IMR-90 (cell line): ENCODE measurements at regions not wholly inside any gene's neighbourhood (a gene's known extent, or its start where the extent isn't known, plus 50 kb on each side); places are given as distances from the start of the nearest gene placed in this dataset.

Source experiments
- ATAC-seq: fragments of 200-7000 bp; cut with Tn5 transposase; 2 replicates; pipeline ENCODE4 v1.9.1; 2020; ENCODE audit warnings: low read depth, mild to moderate bottlenecking, moderate library complexity
- BruUV-seq: library from RNA; stranded (reverse); fragments of 400-500 nt; replicated peaks from 2 replicates; lab custom pipeline; 2021; lab: Mats Ljungman, UMichigan
- CTCF ChIA-PET: fragments of 300-600 bp; formaldehyde crosslinking; extraction: SDS; loops from one replicate; lab custom pipeline; 2021; ENCODE audit warnings: antibody characterized with exemption; lab: Yijun Ruan, JAX
- POLR2A ChIA-PET: fragments of 300-600 bp; sonication (Branson Sonifier 250); formaldehyde crosslinking; loops from one replicate; lab custom pipeline; 2022; ENCODE audit warnings: antibody characterized with exemption; ENCODE audit not compliant: unreplicated experiment; lab: Charles Lee
- DNase-seq: peaks from one replicate; pipeline ENCODE4 v3.0.0; 2013
- H2AFZ ChIP-seq: replicated peaks from 2 replicates; pipeline ENCODE3; 2013; ENCODE audit warnings: low read length, mild to moderate bottlenecking; ENCODE audit not compliant: poor library complexity
- H2AK5ac ChIP-seq: 2 replicates; pipeline ENCODE4 v1.6.1; 2013; ENCODE audit warnings: low read depth, low read length, inconsistent platforms
- H2AK9ac ChIP-seq: replicated peaks from 2 replicates; pipeline ENCODE3; 2013; ENCODE audit warnings: mild to moderate bottlenecking, low read depth, low read length, moderate library complexity; ENCODE audit not compliant: poor library complexity
- H2BK120ac ChIP-seq: 2 replicates; pipeline ENCODE4 v1.6.1; 2013; ENCODE audit warnings: low read depth, low read length, inconsistent platforms
- H2BK15ac ChIP-seq: 3 replicates; pipeline ENCODE4 v1.6.1; 2013; ENCODE audit warnings: low read depth, low read length, inconsistent platforms
- H2BK20ac ChIP-seq: 2 replicates; pipeline ENCODE4 v1.6.1; 2013; ENCODE audit warnings: low read depth, mild to moderate bottlenecking, inconsistent platforms, low read length, moderate library complexity
- H2BK5ac ChIP-seq: 2 replicates; pipeline ENCODE4 v1.6.1; 2013; ENCODE audit warnings: mild to moderate bottlenecking, low read depth, low read length, inconsistent platforms; ENCODE audit not compliant: poor library complexity, severe bottlenecking
- H3K14ac ChIP-seq: replicated peaks from 2 replicates; pipeline ENCODE4 v1.6.1; 2013; ENCODE audit warnings: low read depth, low read length, inconsistent platforms
- H3K18ac ChIP-seq: 2 replicates; pipeline ENCODE4 v1.6.1; 2013; ENCODE audit warnings: low read depth, low read length, control low read depth
- H3K23ac ChIP-seq: 2 replicates; pipeline ENCODE4 v1.6.1; 2013; ENCODE audit warnings: low read depth, low read length, inconsistent platforms
- H3K27ac ChIP-seq: 2 replicates; pipeline ENCODE4 v1.5.1; 2013; ENCODE audit warnings: mild to moderate bottlenecking, control low read depth, low read length; ENCODE audit not compliant: insufficient read depth
- H3K27me3 ChIP-seq: 2 replicates; pipeline ENCODE4 v1.6.1; 2013; ENCODE audit warnings: low read length; ENCODE audit not compliant: control insufficient read depth, insufficient read depth
- H3K36me3 ChIP-seq: 2 replicates; pipeline ENCODE4 v1.6.1; 2013; ENCODE audit warnings: low read length, mixed read lengths; ENCODE audit not compliant: control insufficient read depth, insufficient read depth
- H3K4ac ChIP-seq: 2 replicates; pipeline ENCODE4 v1.6.1; 2013; ENCODE audit warnings: low read depth, low read length, inconsistent platforms
- H3K4me1 ChIP-seq: 2 replicates; pipeline ENCODE4 v1.6.1; 2013; ENCODE audit warnings: low read length, mixed read lengths; ENCODE audit not compliant: control insufficient read depth, insufficient read depth
- H3K4me2 ChIP-seq: 2 replicates; pipeline ENCODE4 v1.6.1; 2013; ENCODE audit warnings: low read depth, mild to moderate bottlenecking, control low read depth, low read length, moderate library complexity
- H3K4me3 ChIP-seq: 2 replicates; pipeline ENCODE4 v1.5.1; 2013; ENCODE audit warnings: low read depth, mild to moderate bottlenecking, control low read depth, low read length, moderate library complexity; ENCODE audit not compliant: insufficient read depth
- H3K56ac ChIP-seq: 2 replicates; pipeline ENCODE4 v1.6.1; 2013; ENCODE audit warnings: low read length, inconsistent platforms; ENCODE audit not compliant: insufficient read depth; ENCODE audit errors: extremely low read depth
- H3K79me1 ChIP-seq, 2 experiments: 2 replicates each; pipeline ENCODE4 v1.6.1; 2013; ENCODE audit warnings: low read length in 2 of 2, inconsistent platforms in 1 of 2, low read depth in 1 of 2
- H3K9ac ChIP-seq: 2 replicates; pipeline ENCODE4 v1.6.1; 2013; ENCODE audit warnings: low read depth, low read length, control low read depth
- H3K9me1 ChIP-seq: 2 replicates; pipeline ENCODE4 v1.6.1; 2013; ENCODE audit warnings: low read length, inconsistent platforms; ENCODE audit not compliant: insufficient read depth
- H3K9me3 ChIP-seq: 2 replicates; pipeline ENCODE4 v1.6.1; 2013; ENCODE audit warnings: low read length; ENCODE audit not compliant: control insufficient read depth, insufficient read depth
- H4K20me1 ChIP-seq: 2 replicates; pipeline ENCODE4 v1.6.1; 2013; ENCODE audit warnings: low read length, inconsistent platforms; ENCODE audit not compliant: insufficient read depth
- H4K5ac ChIP-seq: 2 replicates; pipeline ENCODE4 v1.6.1; 2013; ENCODE audit warnings: mild to moderate bottlenecking, low read depth, low read length, control low read depth
- H4K8ac ChIP-seq, 2 experiments: 2 replicates each; pipeline ENCODE4 v1.6.1; 2013; ENCODE audit warnings: low read depth in 2 of 2, low read length in 2 of 2, control low read depth in 1 of 2, inconsistent platforms in 1 of 2
- H4K91ac ChIP-seq: 2 replicates; pipeline ENCODE4 v1.6.1; 2013; ENCODE audit warnings: low read depth, low read length, inconsistent platforms; ENCODE audit not compliant: insufficient read depth
- CTCF ChIP-seq: conservative IDR thresholded peaks from 2 replicates; pipeline ENCODE4 v1.5.1; 2012; ENCODE audit warnings: mild to moderate bottlenecking, low read depth, low read length, improper control_type of control experiment
- FOS ChIP-seq: fragments of 150-350 bp; IDR thresholded peaks from 2 replicates; pipeline ENCODE4 v1.6.1; 2016; ENCODE audit warnings: low read depth, low read length
- MAFK ChIP-seq: IDR thresholded peaks from 2 replicates; pipeline ENCODE4 v1.6.1; 2012; ENCODE audit warnings: low read depth, low read length, improper control_type of control experiment
- MAZ ChIP-seq: IDR thresholded peaks from 2 replicates; pipeline ENCODE4 v1.6.1; 2012; ENCODE audit warnings: low read depth, mild to moderate bottlenecking, low read length, improper control_type of control experiment, moderate library complexity, borderline replicate concordance
- NFE2L2 ChIP-seq: fragments of 150-350 bp; IDR thresholded peaks from 2 replicates; pipeline ENCODE4 v1.6.1; 2016; ENCODE audit warnings: low read depth, mild to moderate bottlenecking, low read length
- RAD21 ChIP-seq: IDR thresholded peaks from 2 replicates; pipeline ENCODE4 v1.6.1; 2012; ENCODE audit warnings: low read length, improper control_type of control experiment
- RCOR1 ChIP-seq: IDR thresholded peaks from 2 replicates; pipeline ENCODE4 v1.6.1; 2012; ENCODE audit warnings: mild to moderate bottlenecking, low read length, improper control_type of control experiment; ENCODE audit not compliant: insufficient replicate concordance
- RFX5 ChIP-seq: IDR thresholded peaks from 2 replicates; pipeline ENCODE4 v1.8.0; 2012; ENCODE audit warnings: low read depth, mild to moderate bottlenecking, low read length, moderate library complexity
- SMC3 ChIP-seq: fragments of 150-350 bp; IDR thresholded peaks from 2 replicates; pipeline ENCODE4 v1.6.1; 2016; ENCODE audit warnings: low read depth, mild to moderate bottlenecking, antibody characterized with exemption, low read length, moderate library complexity
- WGBS, 2 experiments: methylation state at CpG; one replicate each; pipeline versions ENCODE4 v1.1.5 to v1.1.7; 2013; ENCODE audit warnings: missing lambda C conversion rate in 2 of 2; ENCODE audit not compliant: insufficient read length in 1 of 2; ENCODE audit errors: extremely low coverage in 2 of 2; 5-methylcytosine and 5-hydroxymethylcytosine counted together
- dilution Hi-C: fragments of 300-500 bp; cut with HindIII; formaldehyde crosslinking; loops from one replicate; pipeline ENCODE4 v1.14.3; 2018; ENCODE audit warnings: low sequenced_read_pairs; ENCODE audit not compliant: unreplicated experiment
- in situ Hi-C: fragments of 300-500 bp; cut with MboI; formaldehyde crosslinking; loops from 3 replicates; pipeline ENCODE4 v1.14.3; 2019; ENCODE audit warnings: low sequenced_read_pairs, inconsistent platforms, mixed read lengths
- intact Hi-C: fragments of 100-400 bp; cut with micrococcal nuclease; formaldehyde crosslinking; loops from 2 replicates; pipeline ENCODE4 v1.10.0; 2022
- TF ChIP-seq, protein P1 (sequence below): fragments of 150-350 bp; IDR thresholded peaks from 2 replicates; pipeline ENCODE4 v1.6.1; 2017; ENCODE audit warnings: mild to moderate bottlenecking, antibody characterized with exemption, low read length, low read depth

DNA sequence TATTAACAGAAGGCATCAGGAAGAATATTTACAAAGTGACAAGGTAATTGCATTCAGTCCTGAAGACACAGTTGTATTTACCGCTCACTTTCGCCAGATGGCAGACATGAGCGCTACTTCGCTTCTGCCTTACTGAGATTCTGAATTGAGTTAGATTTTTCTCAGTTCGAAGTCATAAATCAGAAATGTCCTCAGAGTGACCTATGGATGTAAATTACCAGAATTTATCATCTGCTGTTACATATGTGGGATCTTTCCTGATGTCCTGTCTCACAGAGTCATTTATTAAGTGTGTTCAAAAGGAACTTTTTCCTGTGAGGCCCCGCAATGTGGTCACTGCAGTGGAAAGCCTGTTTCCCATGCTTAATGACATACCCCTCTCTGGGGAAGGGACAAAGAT, 97.3 kb upstream of the DCLK2 start:
- ATAC-seq (peak; percentile 91), DNase-seq (peak; percentile 65)
- Histone ChIP-seq H3K14ac (no peak overlapping the region), H3K4ac (no peak overlapping the region), H3K9me3 (no peaks in the 10 kb centered on the region), H2AFZ (no peak overlapping the region), H2BK15ac (no peak overlapping the region), H4K8ac (no peak overlapping the region), H3K4me3 (no peak overlapping the region), H3K79me1 (no peaks in the 10 kb centered on the region), H3K9ac (no peak overlapping the region), H3K23ac (no peak overlapping the region), H3K56ac (no peak overlapping the region), H3K36me3 (no peaks in the 10 kb centered on the region), H4K5ac (no peak overlapping the region), H2AK5ac (no peak overlapping the region), H3K27me3 (no peaks in the 10 kb centered on the region), H2BK20ac (no peak overlapping the region), H3K4me2 (no peak overlapping the region), H2BK5ac (no peak overlapping the region), H2AK9ac (no peak overlapping the region), H3K27ac (no peak overlapping the region), H2BK120ac (no peak overlapping the region), H4K20me1 (no peaks in the 10 kb centered on the region), H3K18ac (no peak overlapping the region), H3K4me1 (no peaks in the 10 kb centered on the region), H4K91ac (no peak overlapping the region), H3K9me1 (no peaks in the 10 kb centered on the region)
- no TSS peak for BruUV-seq
- dilution Hi-C loops (no loop called here), intact Hi-C loops (loop anchor here (2.0 to 10.0 kb wide), 2 partner anchors 886 to 1114 kb away; partner anchors contain the start of gene RPS3A), in situ Hi-C loops (loop anchor here (10.0 kb wide), 1 partner anchor 894 kb away; no protein-coding TSS in a partner anchor)
- WGBS, 2 experiments: no CpG with 5 or more reads among the region's 6 CpGs
- CTCF ChIA-PET: no interaction called here
- TF ChIP-seq SMC3 (peak; percentile 87), RAD21 (peak; percentile 82), NFE2L2 (no peak), MAZ (no peak), FOS (no peak), CTCF (peak; percentile 73), MAFK (no peak), RCOR1 (no peak), RFX5 (no peak)
- TF ChIP-seq, protein P1, sequence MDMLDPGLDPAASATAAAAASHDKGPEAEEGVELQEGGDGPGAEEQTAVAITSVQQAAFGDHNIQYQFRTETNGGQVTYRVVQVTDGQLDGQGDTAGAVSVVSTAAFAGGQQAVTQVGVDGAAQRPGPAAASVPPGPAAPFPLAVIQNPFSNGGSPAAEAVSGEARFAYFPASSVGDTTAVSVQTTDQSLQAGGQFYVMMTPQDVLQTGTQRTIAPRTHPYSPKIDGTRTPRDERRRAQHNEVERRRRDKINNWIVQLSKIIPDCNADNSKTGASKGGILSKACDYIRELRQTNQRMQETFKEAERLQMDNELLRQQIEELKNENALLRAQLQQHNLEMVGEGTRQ: no peak
- POLR2A ChIA-PET: no interaction called here
